Amygdala (tissue), 56 donors: ENCODE measurements at regions not wholly inside any gene's neighbourhood (a gene's known extent, or its start where the extent isn't known, plus 50 kb on each side); places are given as distances from the start of the nearest gene placed in this dataset.
A peak's percentile ranks its signal among the peaks of the same experiment; 100 is the strongest.

ENCODE experiments used
- DNase-seq, 56 donors: peaks; one replicate each; lab custom pipeline; 2025; lab: John Stamatoyannopoulos, UW

GRCh38 chr7:27457603-27458565, 204.8 kb downstream of the HIBADH start:
- peak in 1 of 56 donors; percentile 3 for DNase-seq

GRCh38 chr7:27459021-27459730, 203.5 kb downstream of the HIBADH start:
- no peak for DNase-seq

GRCh38 chr7:27459731-27460053, 203.0 kb downstream of the HIBADH start:
- DNase-seq, result no peak

- no peak for DNase-seq
Measured at GRCh38 chr7:27462575-27463270, 200.0 kb downstream of the HIBADH start.

- no peak for DNase-seq
Measured at GRCh38 chr7:27464970-27465369, 197.7 kb downstream of the HIBADH start.

GRCh38 chr7:27466703-27467102, 196.0 kb downstream of the HIBADH start:
- no peak for DNase-seq

- no peak for DNase-seq
Measured at GRCh38 chr7:27472043-27472442, 190.6 kb downstream of the HIBADH start.
